Astrocyte of the hippocampus (primary cell): ENCODE measurements at regions not wholly inside any gene's neighbourhood (a gene's known extent, or its start where the extent isn't known, plus 50 kb on each side); places are given as distances from the start of the nearest gene placed in this dataset.
"Not testable (repeated sequence)": the region's sequence is repeated elsewhere in the genome, so short reads cannot be mapped to it uniquely, and the experiment has no call there.

Experiments
- DNase-seq: peaks from one replicate; pipeline ENCODE4 v3.0.0; 2011; ENCODE audit warnings: low read depth, low spot score

GRCh38 chr11:38721586-38722315, 2123.7 kb upstream of the RAG2 start:
- no peak for DNase-seq

- no peak for DNase-seq
These were observed 2120.6 kb upstream of the RAG2 start for GRCh38 chr11:38718659-38719058.

GRCh38 chr11:38718049-38718448, 2120.0 kb upstream of the RAG2 start:
- DNase-seq, result peak; percentile 2

GRCh38 chr11:38711110-38711509, 2113.1 kb upstream of the RAG2 start:
- DNase-seq, result no peak

- no peak for DNase-seq
These were observed 2112.2 kb upstream of the RAG2 start for GRCh38 chr11:38710262-38710661.

- no peak for DNase-seq
These were observed 2102.1 kb upstream of the RAG2 start for GRCh38 chr11:38700111-38700510.

GRCh38 chr11:38693306-38693705, 2095.3 kb upstream of the RAG2 start:
- no peak for DNase-seq

- DNase-seq, result not testable (repeated sequence)
These were observed 2092.2 kb upstream of the RAG2 start for GRCh38 chr11:38690211-38690610.

GRCh38 chr11:38687008-38687407, 2089.0 kb upstream of the RAG2 start:
- DNase-seq, result no peak

GRCh38 chr11:38683484-38683883, 2085.4 kb upstream of the RAG2 start:
- no peak for DNase-seq

- DNase-seq, result no peak
These were observed 2082.7 kb upstream of the RAG2 start for GRCh38 chr11:38680746-38681145.

- no peak for DNase-seq
These were observed 2082.1 kb upstream of the RAG2 start for GRCh38 chr11:38680166-38680565.

- no peak for DNase-seq
These were observed 2074.4 kb upstream of the RAG2 start for GRCh38 chr11:38672445-38672844.

- DNase-seq, result no peak
These were observed 2069.3 kb upstream of the RAG2 start for GRCh38 chr11:38667359-38667758.

GRCh38 chr11:38648604-38649003, 2050.6 kb upstream of the RAG2 start:
- DNase-seq, result no peak

GRCh38 chr11:38646382-38646781, 2048.3 kb upstream of the RAG2 start:
- DNase-seq, result no peak

- DNase-seq, result no peak
These were observed 2042.8 kb upstream of the RAG2 start for GRCh38 chr11:38640854-38641253.

- DNase-seq, result no peak
These were observed 2014.7 kb upstream of the RAG2 start for GRCh38 chr11:38612701-38613100.

GRCh38 chr11:38601371-38601770, 2003.3 kb upstream of the RAG2 start:
- not testable (repeated sequence) for DNase-seq

GRCh38 chr11:38598418-38598817, 2000.4 kb upstream of the RAG2 start:
- DNase-seq, result no peak

GRCh38 chr11:38595359-38596016, 1997.5 kb upstream of the RAG2 start:
- DNase-seq, result not testable (repeated sequence)

- no peak for DNase-seq
These were observed 1996.9 kb upstream of the RAG2 start for GRCh38 chr11:38594895-38595294.

GRCh38 chr11:38593649-38594048, 1995.6 kb upstream of the RAG2 start:
- peak; percentile 5 for DNase-seq
